WERI-Rb-1 (cell line): ENCODE measurements at regions not wholly inside any gene's neighbourhood (a gene's known extent, or its start where the extent isn't known, plus 50 kb on each side); places are given as distances from the start of the nearest gene placed in this dataset.
"Not testable (repeated sequence)": the region's sequence is repeated elsewhere in the genome, so short reads cannot be mapped to it uniquely, and the experiment has no call there.

Source experiments
- DNase-seq: peaks from one replicate; pipeline ENCODE4 v3.0.0-alpha.2; 2020
- H3K27ac ChIP-seq: fragments of 250-450 bp; sonication (Bioruptor Pico); 2 replicates; pipeline ENCODE4 v1.5.1; 2020; ENCODE audit warnings: mild to moderate bottlenecking, moderate library complexity
- H3K27me3 ChIP-seq: fragments of 250-450 bp; sonication (Bioruptor Pico); 2 replicates; pipeline ENCODE4 v1.5.1; 2021; ENCODE audit warnings: mild to moderate bottlenecking, low read depth, moderate library complexity; ENCODE audit not compliant: insufficient read depth, severe bottlenecking
- H3K36me3 ChIP-seq: fragments of 250-450 bp; sonication (Bioruptor Pico); 2 replicates; pipeline ENCODE4 v1.5.1; 2020; ENCODE audit warnings: mild to moderate bottlenecking, moderate library complexity
- H3K4me3 ChIP-seq: 2 replicates; pipeline ENCODE4 v1.5.1; 2011; ENCODE audit warnings: low read depth, mild to moderate bottlenecking, control low read depth, low read length
- H3K9me3 ChIP-seq: fragments of 250-450 bp; sonication (Bioruptor Pico); 2 replicates; pipeline ENCODE4 v1.5.1; 2021; ENCODE audit warnings: mild to moderate bottlenecking, moderate library complexity; ENCODE audit not compliant: severe bottlenecking
- CTCF ChIP-seq: IDR thresholded peaks from 2 replicates; pipeline ENCODE4 v1.5.1; 2011; ENCODE audit warnings: low read depth, mild to moderate bottlenecking, control low read depth, inconsistent platforms, low read length

- no peak for DNase-seq
- H3K27me3 ChIP-seq: peaks cover 49% of the 10 kb centered on the region
- peaks cover 4% of the 10 kb centered on the region for H3K9me3 ChIP-seq
- H3K27ac ChIP-seq: no peak overlapping the region
- TF ChIP-seq CTCF: no peak
- H3K4me3 ChIP-seq: no peak overlapping the region
- H3K36me3 ChIP-seq: no peaks in the 10 kb centered on the region
Measured at GRCh38 chr6:132028029-132028428, 76.9 kb upstream of the CCN2 start.

GRCh38 chr6:132025468-132025867 is 74.3 kb upstream of the CCN2 start:
- Histone ChIP-seq H3K27me3 (peaks cover 54% of the 10 kb centered on the region), H3K27ac (no peak overlapping the region), H3K36me3 (no peaks in the 10 kb centered on the region), H3K4me3 (no peak overlapping the region), H3K9me3 (peaks cover 4% of the 10 kb centered on the region)
- TF ChIP-seq CTCF: no peak
- DNase-seq: no peak

- Histone ChIP-seq H3K36me3 (no peaks in the 10 kb centered on the region), H3K27ac (no peak overlapping the region), H3K9me3 (peaks cover 4% of the 10 kb centered on the region), H3K27me3 (peaks cover 54% of the 10 kb centered on the region), H3K4me3 (no peak overlapping the region)
- DNase-seq: no peak
- TF ChIP-seq CTCF: no peak
Measured at GRCh38 chr6:132023490-132023889, 72.3 kb upstream of the CCN2 start.

GRCh38 chr6:132021552-132022375 is 70.6 kb upstream of the CCN2 start:
- no peak for TF ChIP-seq CTCF
- no peak overlapping the region for H3K4me3 ChIP-seq
- H3K36me3 ChIP-seq: no peaks in the 10 kb centered on the region
- H3K27ac ChIP-seq: no peak overlapping the region
- peaks cover 4% of the 10 kb centered on the region for H3K9me3 ChIP-seq
- H3K27me3 ChIP-seq: peaks cover 47% of the 10 kb centered on the region
- no peak for DNase-seq

GRCh38 chr6:132020918-132021317 is 69.7 kb upstream of the CCN2 start:
- not testable (repeated sequence) for H3K36me3 ChIP-seq, DNase-seq, H3K9me3 ChIP-seq, H3K27ac ChIP-seq, H3K4me3 ChIP-seq
- peaks cover 43% of the 10 kb centered on the region for H3K27me3 ChIP-seq

GRCh38 chr6:132020138-132020581 is 69.0 kb upstream of the CCN2 start:
- H3K4me3 ChIP-seq: no peak overlapping the region
- H3K27ac ChIP-seq: no peak overlapping the region
- TF ChIP-seq CTCF: no peak
- H3K36me3 ChIP-seq: no peaks in the 10 kb centered on the region
- H3K27me3 ChIP-seq: peaks cover 44% of the 10 kb centered on the region
- no peak for DNase-seq
- peaks cover 4% of the 10 kb centered on the region for H3K9me3 ChIP-seq
